Spleen (tissue), 11 donors: ENCODE measurements at regions not wholly inside any gene's neighbourhood (a gene's known extent, or its start where the extent isn't known, plus 50 kb on each side); places are given as distances from the start of the nearest gene placed in this dataset.

ENCODE experiments used
- DNase-seq: peaks from one replicate; pipeline ENCODE4 v3.0.0-alpha.2; 2020
- H3K27ac ChIP-seq, 8 donors: fragments of 200-600 bp; sonication (generic) in 7 of 8; 1 replicate in 4 of 8; 2 replicates in 4 of 8; pipeline versions ENCODE4 v1.5.0 to v1.8.0; 2016 to 2021; ENCODE audit warnings: inconsistent platforms in 4 of 8, mild to moderate bottlenecking in 4 of 8, moderate library complexity in 1 of 8
- H3K27me3 ChIP-seq, 7 donors: fragments of 200-600 bp; sonication (generic) in 6 of 7; replicated peaks in 1 of 7; 1 replicate in 4 of 7; 2 replicates in 3 of 7; pipeline versions ENCODE4 v1.5.0 to v1.8.0; 2016 to 2021; ENCODE audit warnings: inconsistent platforms in 3 of 7, mild to moderate bottlenecking in 1 of 7
- H3K36me3 ChIP-seq, 6 donors: fragments of 200-600 bp; sonication (generic) in 5 of 6; 1 replicate in 4 of 6; 2 replicates in 2 of 6; pipeline versions ENCODE4 v1.5.0 to v1.8.0; 2016 to 2021; ENCODE audit warnings: inconsistent platforms in 2 of 6
- H3K4me1 ChIP-seq, 6 donors: fragments of 200-600 bp; sonication (generic) in 5 of 6; 1 replicate in 3 of 6; 2 replicates in 3 of 6; pipeline versions ENCODE4 v1.5.0 to v1.8.0; 2016 to 2021; ENCODE audit warnings: inconsistent platforms in 3 of 6
- H3K4me3 ChIP-seq, 8 donors: fragments of 200-600 bp; sonication (generic) in 7 of 8; 1 replicate in 4 of 8; 2 replicates in 4 of 8; pipeline versions ENCODE4 v1.5.0 to v1.8.0; 2016 to 2021; ENCODE audit warnings: inconsistent platforms in 4 of 8, mild to moderate bottlenecking in 4 of 8, moderate library complexity in 2 of 8
- H3K9me3 ChIP-seq, 8 donors: fragments of 200-600 bp; sonication (generic) in 7 of 8; 1 replicate in 4 of 8; 2 replicates in 4 of 8; pipeline versions ENCODE4 v1.5.0 to v1.8.0; 2016 to 2021; ENCODE audit warnings: inconsistent platforms in 4 of 8
- POLR2A ChIP-seq, 3 donors: fragments of 450-650 bp; IDR thresholded peaks; one replicate each; pipeline ENCODE4 v1.5.1; 2017; ENCODE audit warnings: antibody characterized with exemption in 3 of 3, mild to moderate bottlenecking in 1 of 3
- POLR2AphosphoS5 ChIP-seq, 3 donors: sonication (generic); formaldehyde crosslinking; IDR thresholded peaks; one replicate each; pipeline ENCODE4 v1.5.1; 2017; ENCODE audit warnings: antibody characterized with exemption in 3 of 3
- WGBS, 5 donors: extraction: QIAGEN DNeasy Blood & Tissue Kit in 3 of 5; methylation state at CpG; one replicate each; pipeline versions ENCODE4 v1.1.5 to v1.1.7; 2013 to 2018; 5-methylcytosine and 5-hydroxymethylcytosine counted together
- intact Hi-C: fragments of 100-400 bp; cut with DNase I; formaldehyde crosslinking; loops from one replicate; pipeline ENCODE4 v1.15.0; 2023; ENCODE audit warnings: low total_unique reads
- TF ChIP-seq, protein P1 (sequence below), 11 experiments: fragments of 200-600 bp in 7 of 11; fragments of 450-650 bp in 4 of 11; sonication (generic) in 4 of 11; IDR thresholded peaks in 8 of 11; conservative IDR thresholded peaks in 3 of 11; 1 replicate in 7 of 11; 2 replicates in 4 of 11; pipeline versions ENCODE4 v1.4.0 to v1.8.0; 2016 to 2021; ENCODE audit warnings: antibody characterized with exemption in 11 of 11, inconsistent platforms in 4 of 11, mild to moderate bottlenecking in 1 of 11
- donor health status: healthy with polysubstance abuse.
- donor health status: DM: no; HTN: no; CAD: no; lungs with moderate emphysema.
- donor health status: DM: no; HTN: no; CAD: no.
- donor health status: Bipolar disorder and iron deficiency.
- donor health status: healthy.
- donor health status: DM: no; HTN: no; CAD: no.
- donor health status: DM: yes; HTN: yes; CAD: no.

DNA sequence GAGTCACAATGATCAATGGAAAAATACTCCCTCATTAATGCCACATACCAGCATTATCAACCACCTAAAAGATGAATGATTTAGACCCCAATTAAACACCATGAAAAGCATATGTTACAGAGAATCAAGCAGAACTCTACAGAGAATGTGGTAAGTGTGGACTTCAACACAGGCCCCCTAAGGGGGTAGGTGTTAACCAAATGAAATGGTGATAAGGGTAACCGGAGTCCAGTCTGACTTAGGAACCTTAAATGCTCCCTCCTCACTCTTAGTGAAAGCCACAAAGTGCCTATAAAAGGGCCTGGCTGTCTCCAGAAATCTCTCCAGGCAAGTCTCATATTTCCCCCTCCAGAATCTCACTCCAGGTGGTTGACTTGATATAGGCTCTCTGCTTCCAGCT lies 149.2 kb upstream of the FOXD3 start:
- intact Hi-C loops, result no loop called here
- 35 to 75% (median 43%) methylated on average over 1 of the region's 1 CpG for WGBS, 5 donors
- Histone ChIP-seq H3K36me3 (no peaks in the 10 kb centered on the region), H3K4me1 (no peaks in the 10 kb centered on the region), H3K27ac (no peak overlapping the region), H3K9me3 (peaks cover 0 to 9% (median 0%) of the 10 kb centered on the region in 8 donors), H3K27me3 (peaks cover 0 to 7% (median 0%) of the 10 kb centered on the region in 7 donors), H3K4me3 (no peak overlapping the region)
- TF ChIP-seq POLR2AphosphoS5 (IDR thresholded peaks at IDR 0.05), result no peak
- TF ChIP-seq, protein P1, sequence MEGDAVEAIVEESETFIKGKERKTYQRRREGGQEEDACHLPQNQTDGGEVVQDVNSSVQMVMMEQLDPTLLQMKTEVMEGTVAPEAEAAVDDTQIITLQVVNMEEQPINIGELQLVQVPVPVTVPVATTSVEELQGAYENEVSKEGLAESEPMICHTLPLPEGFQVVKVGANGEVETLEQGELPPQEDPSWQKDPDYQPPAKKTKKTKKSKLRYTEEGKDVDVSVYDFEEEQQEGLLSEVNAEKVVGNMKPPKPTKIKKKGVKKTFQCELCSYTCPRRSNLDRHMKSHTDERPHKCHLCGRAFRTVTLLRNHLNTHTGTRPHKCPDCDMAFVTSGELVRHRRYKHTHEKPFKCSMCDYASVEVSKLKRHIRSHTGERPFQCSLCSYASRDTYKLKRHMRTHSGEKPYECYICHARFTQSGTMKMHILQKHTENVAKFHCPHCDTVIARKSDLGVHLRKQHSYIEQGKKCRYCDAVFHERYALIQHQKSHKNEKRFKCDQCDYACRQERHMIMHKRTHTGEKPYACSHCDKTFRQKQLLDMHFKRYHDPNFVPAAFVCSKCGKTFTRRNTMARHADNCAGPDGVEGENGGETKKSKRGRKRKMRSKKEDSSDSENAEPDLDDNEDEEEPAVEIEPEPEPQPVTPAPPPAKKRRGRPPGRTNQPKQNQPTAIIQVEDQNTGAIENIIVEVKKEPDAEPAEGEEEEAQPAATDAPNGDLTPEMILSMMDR (IDR thresholded peaks at IDR 0.05 in 8 of 11, conservative IDR thresholded peaks at IDR 0.05 in 3 of 11), result no peak
- TF ChIP-seq POLR2A (IDR thresholded peaks at IDR 0.05), result no peak
- no peak for DNase-seq

DNA sequence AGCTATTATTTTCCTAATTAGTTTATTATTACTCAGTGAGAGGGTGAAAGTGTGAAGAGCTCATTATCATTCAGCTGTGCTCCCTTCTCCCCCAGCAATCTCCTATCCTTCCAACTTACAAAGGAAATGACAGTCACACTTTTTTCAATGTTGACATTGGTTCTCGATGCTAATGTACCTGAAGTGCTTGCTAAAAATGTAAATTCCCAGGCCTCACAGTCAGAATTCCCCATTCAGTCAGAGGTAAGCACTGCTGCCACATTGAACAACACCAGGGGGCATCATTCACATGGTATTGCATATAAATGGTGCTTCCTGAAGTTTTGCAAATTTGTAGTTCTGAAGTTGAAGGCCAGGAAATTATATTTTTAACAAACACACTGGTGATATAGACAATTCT lies 132.7 kb upstream of the FOXD3 start:
- H3K27ac ChIP-seq, result no peak overlapping the region
- peaks cover 0 to 13% (median 0%) of the 10 kb centered on the region in 7 donors for H3K27me3 ChIP-seq
- intact Hi-C loops, result no loop called here
- no peak for TF ChIP-seq POLR2A (IDR thresholded peaks at IDR 0.05)
- TF ChIP-seq POLR2AphosphoS5 (IDR thresholded peaks at IDR 0.05), result no peak
- TF ChIP-seq, protein P1 (IDR thresholded peaks at IDR 0.05 in 8 of 11, conservative IDR thresholded peaks at IDR 0.05 in 3 of 11), result no peak
- no peaks in the 10 kb centered on the region for H3K4me1 ChIP-seq
- WGBS, 5 donors, result 30 to 75% (median 42%) methylated on average over 1 of the region's 1 CpG
- no peaks in the 10 kb centered on the region for H3K36me3 ChIP-seq
- H3K4me3 ChIP-seq, result no peak overlapping the region
- DNase-seq, result no peak
- H3K9me3 ChIP-seq, result no peaks in the 10 kb centered on the region

DNA sequence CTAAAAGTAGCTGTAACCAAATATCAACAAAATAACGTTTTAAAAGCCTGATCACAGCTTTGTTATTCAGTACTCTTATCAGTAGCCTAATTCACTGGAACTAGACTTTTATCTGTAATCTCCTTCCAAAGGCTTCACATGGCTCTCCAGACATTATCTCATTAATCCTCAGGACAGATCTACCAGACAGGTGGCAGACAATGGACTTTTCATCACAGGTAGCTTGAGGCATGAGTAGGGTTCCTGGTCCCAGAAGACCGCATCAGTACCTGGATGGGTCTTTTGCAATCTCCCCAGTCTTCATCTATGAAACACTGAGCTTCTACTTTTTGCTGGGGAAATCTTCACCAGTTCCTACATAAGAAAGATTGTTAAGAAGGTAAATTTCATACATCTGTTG lies 132.2 kb upstream of the FOXD3 start:
- no peaks in the 10 kb centered on the region for H3K9me3 ChIP-seq
- no peak overlapping the region for H3K27ac ChIP-seq
- DNase-seq, result no peak
- no peaks in the 10 kb centered on the region for H3K4me1 ChIP-seq
- 45 to 59% (median 55%) methylated on average over 2 of the region's 2 CpGs for WGBS, 5 donors
- peaks cover 0 to 13% (median 0%) of the 10 kb centered on the region in 7 donors for H3K27me3 ChIP-seq
- no peaks in the 10 kb centered on the region for H3K36me3 ChIP-seq
- H3K4me3 ChIP-seq, result no peak overlapping the region
- intact Hi-C loops, result no loop called here
- TF ChIP-seq, protein P1 (IDR thresholded peaks at IDR 0.05 in 8 of 11, conservative IDR thresholded peaks at IDR 0.05 in 3 of 11), result no peak
- no peak for TF ChIP-seq POLR2AphosphoS5 (IDR thresholded peaks at IDR 0.05)
- no peak for TF ChIP-seq POLR2A (IDR thresholded peaks at IDR 0.05)

DNA sequence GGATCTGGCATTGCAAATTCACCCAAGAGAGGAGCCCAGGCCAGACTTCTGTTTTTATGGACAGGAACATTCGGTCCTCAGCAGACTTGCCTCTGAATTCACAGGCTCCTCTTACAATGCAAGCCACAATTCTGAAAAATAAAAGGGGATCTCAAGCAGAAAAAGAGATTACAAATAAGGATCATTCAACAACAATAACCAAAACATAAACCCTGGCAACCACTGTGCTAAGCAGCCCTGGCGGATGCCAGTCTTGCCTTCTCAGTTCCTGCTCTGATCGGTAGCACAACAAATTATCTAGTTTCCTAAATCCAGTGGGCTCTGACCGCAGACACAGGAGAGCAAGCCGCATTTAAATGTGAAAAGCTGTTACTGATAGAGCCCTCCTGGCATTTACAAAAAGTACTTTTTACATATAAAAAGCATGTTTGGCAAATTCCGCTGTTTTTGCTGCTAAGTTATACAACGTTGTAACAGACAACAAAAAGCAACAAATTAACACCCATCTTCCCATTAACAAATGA lies 123.4 kb upstream of the FOXD3 start:
- Histone ChIP-seq H3K4me1 (no peaks in the 10 kb centered on the region), H3K36me3 (no peaks in the 10 kb centered on the region), H3K9me3 (no peaks in the 10 kb centered on the region), H3K27ac (no peak overlapping the region), H3K27me3 (peaks cover 0 to 40% (median 0%) of the 10 kb centered on the region in 7 donors), H3K4me3 (no peak overlapping the region)
- intact Hi-C loops, result no loop called here
- WGBS, 5 donors, result 40 to 52% (median 42%) methylated on average over 7 of the region's 7 CpGs
- no peak for DNase-seq
- TF ChIP-seq POLR2A (IDR thresholded peaks at IDR 0.05) (no peak), POLR2AphosphoS5 (IDR thresholded peaks at IDR 0.05) (no peak)
- TF ChIP-seq, protein P1 (IDR thresholded peaks at IDR 0.05 in 8 of 11, conservative IDR thresholded peaks at IDR 0.05 in 3 of 11), result no peak
